ENCODE measurements at regions not wholly inside any gene's neighbourhood (a gene's known extent, or its start where the extent isn't known, plus 50 kb on each side); places are given as distances from the start of the nearest gene placed in this dataset.

- Histone ChIP-seq H3K4me1 (ENCODE audit: control insufficient read depth, insufficient read depth, low read length) (no peaks in the 10 kb centered on the region), H3K9me3 (replicated peaks; ENCODE audit: control insufficient read depth, insufficient read depth, low read length) (no peaks in the 10 kb centered on the region; the same call in 1 of the 3 replicates), H4K20me1 (ENCODE audit: control insufficient read depth, insufficient read depth) (no peaks in the 10 kb centered on the region), H3K36me3 (ENCODE audit: control insufficient read depth in 2 of 2, insufficient read depth in 2 of 2, low read length in 1 of 2) (no peaks in the 10 kb centered on the region; a peak in 1 of 4 replicates), H3K4me3 (no peak overlapping the region), H3K4me2 (ENCODE audit: control insufficient read depth, insufficient read depth) (no peak overlapping the region), H3K27ac (ENCODE audit: control insufficient read depth, insufficient read depth) (no peak overlapping the region), H3K9ac (ENCODE audit: control insufficient read depth, insufficient read depth, low read length) (no peak overlapping the region), H2AFZ (ENCODE audit: control insufficient read depth, low read depth, low read length) (no peak overlapping the region), H3K79me2 (ENCODE audit: control insufficient read depth, insufficient read depth, low read length) (no peaks in the 10 kb centered on the region), H3K27me3 (replicated peaks in 1 of 2; ENCODE audit: control insufficient read depth in 2 of 2, insufficient read depth in 2 of 2, low read length in 1 of 2) (no peaks in the 10 kb centered on the region)
- intact Hi-C loops (cut with micrococcal nuclease; ENCODE audit: unreplicated experiment) = no loop called here
- WGBS (ENCODE audit: insufficient coverage, insufficient replicate concordance, low lambda C conversion rate, missing lambda C conversion rate) = 0% methylated on average over 2 of the region's 2 CpGs
- FAIRE-seq = no peak
- ChIA-PET SMC1A (ENCODE audit: uncharacterized antibody, unreplicated experiment) (interaction anchor here (1.1 to 1.5 kb wide), 2 partner anchors 15 kb away, joined by 3 to 4 read pairs; no protein-coding TSS in a partner anchor), RAD21 (ENCODE audit: unreplicated experiment) (no interaction called here), POLR2A (no interaction called here), CTCF (no interaction called here)
- no peak for DNase-seq (ENCODE audit: low read depth, low spot score)
- TF ChIP-seq IKZF2 (IDR thresholded peaks at IDR 0.05) = no peak
- no peak for TF ChIP-seq CEBPZ (IDR thresholded peaks at IDR 0.05; ENCODE audit: low read depth, low read length)
- TF ChIP-seq CBX5 (IDR thresholded peaks at IDR 0.05; ENCODE audit: low read depth) = no peak
- no peak for TF ChIP-seq EP300 (IDR thresholded peaks at IDR 0.05; ENCODE audit: borderline replicate concordance in 1 of 2, control insufficient read depth in 1 of 2, low read depth in 2 of 2, low read length in 2 of 2)
- no peak for TF ChIP-seq SMAD1 (IDR thresholded peaks at IDR 0.05; ENCODE audit: low read depth, partially characterized antibody)
- TF ChIP-seq YY1 (IDR thresholded peaks at IDR 0.05; ENCODE audit: low read depth, low read length) = no peak
- TF ChIP-seq ESRRA (IDR thresholded peaks at IDR 0.05; ENCODE audit: low read length) = no peak
- TF ChIP-seq, protein P1, sequence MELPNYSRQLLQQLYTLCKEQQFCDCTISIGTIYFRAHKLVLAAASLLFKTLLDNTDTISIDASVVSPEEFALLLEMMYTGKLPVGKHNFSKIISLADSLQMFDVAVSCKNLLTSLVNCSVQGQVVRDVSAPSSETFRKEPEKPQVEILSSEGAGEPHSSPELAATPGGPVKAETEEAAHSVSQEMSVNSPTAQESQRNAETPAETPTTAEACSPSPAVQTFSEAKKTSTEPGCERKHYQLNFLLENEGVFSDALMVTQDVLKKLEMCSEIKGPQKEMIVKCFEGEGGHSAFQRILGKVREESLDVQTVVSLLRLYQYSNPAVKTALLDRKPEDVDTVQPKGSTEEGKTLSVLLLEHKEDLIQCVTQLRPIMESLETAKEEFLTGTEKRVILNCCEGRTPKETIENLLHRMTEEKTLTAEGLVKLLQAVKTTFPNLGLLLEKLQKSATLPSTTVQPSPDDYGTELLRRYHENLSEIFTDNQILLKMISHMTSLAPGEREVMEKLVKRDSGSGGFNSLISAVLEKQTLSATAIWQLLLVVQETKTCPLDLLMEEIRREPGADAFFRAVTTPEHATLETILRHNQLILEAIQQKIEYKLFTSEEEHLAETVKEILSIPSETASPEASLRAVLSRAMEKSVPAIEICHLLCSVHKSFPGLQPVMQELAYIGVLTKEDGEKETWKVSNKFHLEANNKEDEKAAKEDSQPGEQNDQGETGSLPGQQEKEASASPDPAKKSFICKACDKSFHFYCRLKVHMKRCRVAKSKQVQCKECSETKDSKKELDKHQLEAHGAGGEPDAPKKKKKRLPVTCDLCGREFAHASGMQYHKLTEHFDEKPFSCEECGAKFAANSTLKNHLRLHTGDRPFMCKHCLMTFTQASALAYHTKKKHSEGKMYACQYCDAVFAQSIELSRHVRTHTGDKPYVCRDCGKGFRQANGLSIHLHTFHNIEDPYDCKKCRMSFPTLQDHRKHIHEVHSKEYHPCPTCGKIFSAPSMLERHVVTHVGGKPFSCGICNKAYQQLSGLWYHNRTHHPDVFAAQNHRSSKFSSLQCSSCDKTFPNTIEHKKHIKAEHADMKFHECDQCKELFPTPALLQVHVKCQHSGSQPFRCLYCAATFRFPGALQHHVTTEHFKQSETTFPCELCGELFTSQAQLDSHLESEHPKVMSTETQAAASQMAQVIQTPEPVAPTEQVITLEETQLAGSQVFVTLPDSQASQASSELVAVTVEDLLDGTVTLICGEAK (IDR thresholded peaks at IDR 0.05; ENCODE audit: borderline replicate concordance) = no peak
- TF ChIP-seq PRDM15 (CRISPR knock-in tag; IDR thresholded peaks at IDR 0.05) = no peak
- TF ChIP-seq STAT1 (conservative IDR thresholded peaks at IDR 0.05) = no peak
- no peak for TF ChIP-seq ZNF207 (IDR thresholded peaks at IDR 0.05; ENCODE audit: borderline replicate concordance)
- TF ChIP-seq ZNF274 (IDR thresholded peaks at IDR 0.05; ENCODE audit: insufficient read depth, insufficient read length) = no peak
- TF ChIP-seq RB1 (IDR thresholded peaks at IDR 0.05; ENCODE audit: borderline replicate concordance) = no peak
- TF ChIP-seq IRF4 (IDR thresholded peaks at IDR 0.05; ENCODE audit: low read depth, low read length) = no peak
- ATAC-seq = no peak
- in situ Hi-C loops (cut with MboI) = no loop called here
- BruUV-seq (replicated peaks) = no TSS peak
These were observed 234.9 kb downstream of the PTPRC start for GRCh38 chr1:198873696-198874230.
